ENCODE measurements at regions not wholly inside any gene's neighbourhood (a gene's known extent, or its start where the extent isn't known, plus 50 kb on each side); places are given as distances from the start of the nearest gene placed in this dataset.

DNA sequence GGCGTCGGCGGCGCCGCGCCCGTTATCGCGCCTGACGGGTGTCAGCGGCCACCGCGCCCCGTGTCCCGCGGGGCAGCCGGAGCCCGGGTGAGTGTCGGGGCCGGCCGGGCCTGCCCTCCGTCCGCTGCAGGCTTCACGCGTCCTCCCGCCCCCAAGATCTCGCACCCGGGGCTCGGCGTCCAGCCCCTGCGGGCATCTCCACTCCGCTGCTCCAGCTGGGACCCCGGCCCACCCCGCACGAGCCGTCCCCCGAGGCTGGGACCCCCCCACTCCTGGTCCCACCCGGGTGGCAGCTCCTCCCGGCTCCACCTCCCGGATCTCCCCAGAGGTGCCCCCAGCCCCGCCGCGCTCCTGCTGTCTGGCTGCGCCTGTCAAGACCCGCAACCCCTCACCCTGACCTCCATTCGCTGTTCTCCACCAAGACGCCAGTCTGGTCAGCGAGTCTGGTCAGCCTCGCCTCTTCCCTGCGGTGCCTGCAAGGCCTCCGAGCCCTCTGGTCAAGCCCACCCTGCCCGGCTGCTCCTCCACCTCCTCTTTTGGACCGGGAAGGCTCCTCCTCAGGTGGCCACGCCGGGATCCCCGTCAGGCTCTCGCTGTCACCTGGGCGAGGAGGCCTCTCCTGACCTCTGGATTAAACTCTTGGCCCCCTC is 66.0 kb upstream of the NKX1-1 start:
- no peak for DNase-seq
- in situ Hi-C loops (cut with MboI; ENCODE audit: low pct_unique_long_range_greater_than_20kb, low sequenced_read_pairs) = no loop called here

- in situ Hi-C loops (cut with MboI; ENCODE audit: low pct_unique_long_range_greater_than_20kb, low sequenced_read_pairs) = no loop called here
- no peak for DNase-seq
Measured at GRCh38 chr4:1471443-1472147, 65.4 kb upstream of the NKX1-1 start.

DNA sequence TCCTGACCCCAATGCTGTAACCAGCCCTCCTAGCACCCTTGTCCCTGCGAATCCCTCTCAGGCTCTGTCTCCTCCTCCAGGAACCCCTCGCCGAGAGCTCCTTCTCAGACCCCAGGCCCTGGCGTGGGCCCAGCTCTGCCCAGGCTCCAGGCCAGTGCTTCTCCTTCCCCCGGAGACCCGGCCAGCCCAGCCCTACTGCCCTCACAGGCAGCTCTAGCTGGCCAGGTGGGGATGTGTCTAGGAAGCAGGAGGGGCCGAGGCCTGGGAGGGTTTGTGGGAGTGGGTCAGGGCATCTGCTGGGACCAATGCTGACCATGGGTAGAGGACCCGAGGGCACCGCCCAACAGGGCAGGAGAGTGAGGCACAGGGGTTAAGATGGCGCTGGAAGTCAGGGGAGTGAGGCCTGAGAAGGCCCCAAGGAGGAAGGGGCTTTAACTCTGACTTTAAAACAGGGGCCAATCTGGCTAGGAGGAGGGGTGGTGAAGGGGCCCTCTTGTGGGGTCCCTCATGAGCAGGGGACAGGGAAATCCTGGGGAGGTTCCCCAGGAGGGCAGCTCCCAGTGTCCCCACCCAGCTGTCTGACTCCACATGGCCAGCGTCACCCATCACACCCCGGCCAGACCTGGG is 64.7 kb upstream of the NKX1-1 start:
- in situ Hi-C loops (cut with MboI; ENCODE audit: low pct_unique_long_range_greater_than_20kb, low sequenced_read_pairs) = no loop called here
- DNase-seq = no peak

DNA sequence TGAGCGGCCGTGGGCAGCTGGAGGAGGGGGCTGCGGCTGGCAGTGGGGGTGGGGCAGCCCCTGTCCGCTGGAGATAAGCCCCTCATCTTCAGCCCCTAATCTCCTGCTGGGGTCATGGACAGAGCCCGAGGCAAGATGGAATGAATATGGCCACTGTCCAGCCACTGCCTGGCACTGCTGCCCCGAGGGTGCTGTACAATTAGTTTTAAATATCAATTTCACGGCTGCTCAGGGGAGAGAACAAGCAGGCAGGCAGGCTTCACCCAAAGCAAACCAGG is 64.1 kb upstream of the NKX1-1 start:
- in situ Hi-C loops (cut with MboI; ENCODE audit: low pct_unique_long_range_greater_than_20kb, low sequenced_read_pairs) = no loop called here
- no peak for DNase-seq

DNA sequence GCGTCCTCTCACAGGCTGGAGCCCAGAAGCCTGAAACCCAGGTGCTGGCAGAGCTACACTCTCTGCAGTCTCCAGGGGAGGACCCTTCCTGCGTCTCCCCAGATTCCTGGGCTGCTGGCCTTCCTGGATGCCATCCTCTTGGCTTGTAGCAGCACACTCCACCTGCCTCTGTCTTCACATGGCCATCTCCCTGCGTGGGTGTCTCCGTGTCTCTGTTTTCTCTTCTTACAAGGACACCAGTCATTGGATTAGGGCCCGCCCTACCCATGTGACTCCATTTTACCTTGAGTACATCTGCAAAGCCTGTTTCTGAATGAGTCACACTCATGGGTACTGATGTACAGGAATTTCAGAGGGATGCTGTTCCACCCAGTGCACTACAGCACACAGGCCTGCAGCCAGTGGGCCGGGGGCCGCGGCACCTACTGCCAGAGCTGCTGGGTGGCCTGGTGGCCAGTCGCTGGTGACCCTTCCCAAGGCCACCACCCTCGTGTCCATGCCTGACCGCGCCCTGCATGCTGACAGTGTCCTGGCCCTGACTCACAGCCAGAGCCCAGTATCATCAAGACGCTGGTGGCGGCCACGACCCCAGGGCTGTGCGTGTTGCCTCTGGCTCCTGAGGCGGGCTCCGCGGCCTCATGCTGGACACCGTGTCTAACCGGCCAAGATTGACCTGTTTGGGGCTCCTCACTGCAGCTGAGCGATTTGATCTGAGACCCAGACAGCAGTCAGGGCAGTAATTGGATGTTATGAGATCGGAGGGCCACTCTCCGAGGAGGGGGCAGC is 63.6 kb upstream of the NKX1-1 start:
- in situ Hi-C loops (cut with MboI; ENCODE audit: low pct_unique_long_range_greater_than_20kb, low sequenced_read_pairs) = no loop called here
- no peak for DNase-seq

DNA sequence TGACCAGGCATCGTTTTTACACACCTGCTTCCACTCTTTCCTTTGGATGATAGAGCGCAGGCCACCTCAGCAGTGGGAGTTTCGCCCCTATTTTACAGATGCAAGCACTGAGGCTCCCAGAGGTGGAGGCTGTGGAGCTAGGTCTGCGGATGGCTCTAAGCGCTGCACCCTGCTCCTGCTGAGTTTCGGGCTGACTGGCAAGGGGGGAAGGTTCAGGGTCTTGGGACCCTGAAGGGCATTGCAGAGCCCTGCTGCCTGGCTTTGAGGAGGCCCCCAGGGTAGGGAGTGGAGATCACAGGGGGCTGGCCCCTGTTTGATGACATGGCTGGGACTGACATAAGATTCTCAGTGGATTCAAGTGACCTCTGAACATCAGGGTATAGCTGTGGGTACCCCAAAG is 62.8 kb upstream of the NKX1-1 start:
- no peak for DNase-seq
- in situ Hi-C loops (cut with MboI; ENCODE audit: low pct_unique_long_range_greater_than_20kb, low sequenced_read_pairs) = no loop called here

- no peak for DNase-seq
- in situ Hi-C loops (cut with MboI; ENCODE audit: low pct_unique_long_range_greater_than_20kb, low sequenced_read_pairs) = no loop called here
Measured at GRCh38 chr4:1467581-1468458, 61.6 kb upstream of the NKX1-1 start.

DNA sequence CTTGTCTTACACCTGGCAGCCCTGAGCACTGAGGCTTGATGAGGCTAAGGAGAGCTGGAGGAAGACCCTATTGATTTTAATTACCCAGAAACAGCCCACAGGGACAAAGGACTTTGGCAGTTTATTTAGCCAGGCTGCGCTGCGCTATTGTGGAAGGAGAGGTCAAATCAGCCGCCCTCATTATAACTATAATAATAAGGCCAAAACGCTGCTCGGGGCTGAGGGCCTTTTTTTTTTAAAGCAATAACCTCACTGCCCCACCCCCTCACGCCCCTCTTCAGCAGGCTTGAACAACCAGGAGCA is 60.6 kb upstream of the NKX1-1 start:
- in situ Hi-C loops (cut with MboI; ENCODE audit: low pct_unique_long_range_greater_than_20kb, low sequenced_read_pairs) = no loop called here
- no peak for DNase-seq

DNA sequence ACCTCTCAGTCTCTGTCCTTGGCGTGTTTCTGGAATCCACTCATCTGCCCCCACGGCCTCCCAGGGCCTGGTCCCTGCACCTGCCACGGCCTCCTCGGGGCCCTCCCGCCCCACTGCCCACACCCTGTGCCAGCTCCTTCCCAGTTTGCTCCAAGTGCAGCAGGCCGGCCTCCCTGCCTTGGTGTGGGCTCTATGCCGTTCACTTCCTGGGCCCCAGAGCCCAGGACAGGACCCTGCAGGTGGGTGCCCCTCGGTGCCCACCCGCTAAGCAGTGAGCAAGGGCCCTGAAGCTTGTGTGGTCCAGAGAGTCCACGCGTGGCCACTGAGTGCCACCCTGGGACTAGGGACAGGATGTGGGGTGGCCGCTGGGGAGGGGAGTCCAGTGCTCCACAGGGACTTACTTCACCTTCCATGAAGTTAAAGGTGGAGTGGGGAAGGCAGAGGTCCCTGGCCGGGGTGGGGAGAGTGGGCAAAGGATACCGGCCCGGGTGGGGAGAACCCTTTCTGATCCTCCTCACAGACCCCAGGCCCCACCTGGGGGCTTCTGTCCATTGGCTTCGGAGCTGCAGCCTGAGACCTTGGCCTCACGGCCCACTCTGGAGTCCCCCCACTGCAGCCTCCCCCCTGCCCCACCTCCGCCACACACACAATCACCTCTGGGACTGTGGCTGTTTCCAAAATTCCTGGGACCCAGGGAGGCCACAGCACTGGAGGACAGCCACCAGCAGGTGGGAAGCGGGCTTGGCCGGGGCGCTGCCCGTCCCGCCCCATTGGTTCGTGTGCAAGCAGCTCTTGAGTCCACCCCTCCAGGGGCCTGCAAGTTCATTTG is 60.0 kb upstream of the NKX1-1 start:
- in situ Hi-C loops (cut with MboI; ENCODE audit: low pct_unique_long_range_greater_than_20kb, low sequenced_read_pairs) = no loop called here
- DNase-seq = no peak

DNA sequence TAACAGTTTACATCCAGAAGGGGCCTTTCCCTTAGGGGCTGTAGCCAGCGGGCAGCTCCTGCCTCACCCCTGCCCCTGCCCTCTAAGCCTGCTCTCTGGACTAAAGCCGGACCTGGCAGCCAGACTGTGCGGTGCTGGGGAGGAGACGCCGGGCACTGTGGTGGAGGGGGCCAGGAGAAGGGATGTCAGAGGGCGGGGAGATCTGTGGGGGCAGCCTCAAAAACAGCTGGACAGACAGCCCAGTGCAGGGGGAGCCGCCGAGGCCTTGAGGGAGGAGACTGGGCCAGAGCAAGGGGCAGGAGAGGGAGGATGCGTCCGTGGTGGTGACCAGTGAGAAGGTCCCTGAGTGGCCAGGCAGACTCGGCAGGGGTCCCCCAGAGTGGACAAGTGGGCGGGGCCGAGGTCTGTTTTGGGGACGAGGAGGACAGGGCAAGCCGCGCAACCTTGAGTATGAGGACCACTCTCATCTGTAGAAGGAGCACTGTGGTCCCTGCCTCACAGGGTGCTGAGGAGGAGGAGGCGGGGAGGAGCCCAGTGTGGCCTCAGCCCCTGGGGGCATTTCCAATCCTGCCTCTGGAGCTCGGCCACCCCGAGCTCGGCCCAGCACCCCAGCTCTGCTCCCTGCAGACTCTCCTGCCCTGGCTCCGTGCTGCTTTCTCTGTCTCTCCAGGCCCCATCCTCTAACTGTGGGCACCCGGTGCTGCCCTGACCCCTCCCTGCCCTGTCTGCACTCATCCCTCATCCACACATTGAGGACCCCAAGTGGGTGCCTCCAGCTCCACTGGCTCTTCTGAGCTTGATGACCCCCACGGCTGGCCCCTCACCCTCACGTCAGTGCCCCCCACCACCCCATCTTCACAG is 59.2 kb upstream of the NKX1-1 start:
- no peak for DNase-seq
- in situ Hi-C loops (cut with MboI; ENCODE audit: low pct_unique_long_range_greater_than_20kb, low sequenced_read_pairs) = no loop called here

- no peak for DNase-seq
- in situ Hi-C loops (cut with MboI; ENCODE audit: low pct_unique_long_range_greater_than_20kb, low sequenced_read_pairs) = no loop called here
Measured at GRCh38 chr4:1464581-1465171, 58.4 kb upstream of the NKX1-1 start.

GRCh38 chr4:1463927-1464540 is 57.8 kb upstream of the NKX1-1 start:
- no peak for DNase-seq

GRCh38 chr4:1463088-1463926 is 57.1 kb upstream of the NKX1-1 start:
- peak; percentile 7 for DNase-seq
- in situ Hi-C loops (cut with MboI; ENCODE audit: low pct_unique_long_range_greater_than_20kb, low sequenced_read_pairs) = no loop called here

More at GRCh38 chr4:1463927-1464540, 57.8 kb upstream of the NKX1-1 start:
- in situ Hi-C loops (cut with MboI; ENCODE audit: low pct_unique_long_range_greater_than_20kb, low sequenced_read_pairs) = no loop called here

DNA sequence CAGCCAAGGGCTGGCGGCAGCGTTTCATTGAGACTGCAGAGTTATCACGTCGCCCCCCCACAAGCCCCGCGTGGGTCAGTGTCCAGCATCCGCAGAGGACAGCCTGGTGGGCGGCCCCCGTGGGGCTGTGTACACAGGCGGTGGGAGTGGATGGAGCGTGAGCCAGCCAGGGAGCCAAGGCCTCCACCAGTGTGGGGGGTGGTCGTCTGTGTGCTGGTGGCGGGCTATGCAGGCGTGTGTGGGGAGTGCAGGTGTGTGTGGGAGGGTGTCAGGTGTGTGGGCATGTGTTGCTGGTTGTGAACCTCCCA is 56.5 kb upstream of the NKX1-1 start:
- no peak for DNase-seq
- in situ Hi-C loops (cut with MboI; ENCODE audit: low pct_unique_long_range_greater_than_20kb, low sequenced_read_pairs) = no loop called here

GRCh38 chr4:1462009-1462767 is 55.9 kb upstream of the NKX1-1 start:
- in situ Hi-C loops (cut with MboI; ENCODE audit: low pct_unique_long_range_greater_than_20kb, low sequenced_read_pairs) = no loop called here
- no peak for DNase-seq

Measured in KBM-7 (cell line).